Panc1 (cell line): ENCODE measurements at regions not wholly inside any gene's neighbourhood (a gene's known extent, or its start where the extent isn't known, plus 50 kb on each side); places are given as distances from the start of the nearest gene placed in this dataset.

Experiments
- ATAC-seq: fragments of 200-7000 bp; cut with Tn5 transposase; 2 replicates; pipeline ENCODE4 v1.9.1; 2020; ENCODE audit warnings: mild to moderate bottlenecking, moderate library complexity
- BruUV-seq: library from RNA; stranded (reverse); fragments of 400-500 nt; replicated peaks from 2 replicates; lab custom pipeline; 2021; lab: Mats Ljungman, UMichigan
- CTCF ChIA-PET: fragments of 300-600 bp; sonication (Branson Sonifier 250); formaldehyde crosslinking; loops from one replicate; lab custom pipeline; 2022; ENCODE audit warnings: antibody characterized with exemption; lab: Charles Lee
- POLR2A ChIA-PET: fragments of 300-600 bp; sonication (Branson Sonifier 250); formaldehyde crosslinking; loops from one replicate; lab custom pipeline; 2022; ENCODE audit warnings: antibody characterized with exemption; lab: Charles Lee
- DNase-seq: peaks from one replicate; pipeline ENCODE4 v3.0.0-alpha.2; 2010; ENCODE audit warnings: low read depth, low spot score
- H3K27ac ChIP-seq: 2 replicates; pipeline ENCODE4 v1.5.1; 2011; ENCODE audit warnings: mild to moderate bottlenecking, low read length, inconsistent platforms
- H3K27me3 ChIP-seq: fragments of 200-500 bp; sonication (Bioruptor generic); 2 replicates; pipeline ENCODE4 v1.6.0; 2014; ENCODE audit warnings: low read length, inconsistent platforms; ENCODE audit not compliant: control insufficient read depth, insufficient read depth
- H3K36me3 ChIP-seq: fragments of 200-500 bp; sonication (Bioruptor generic); 2 replicates; pipeline ENCODE4 v1.5.1; 2014; ENCODE audit warnings: inconsistent platforms, mild to moderate bottlenecking, low read length, moderate library complexity; ENCODE audit not compliant: control insufficient read depth, insufficient read depth
- H3K4me1 ChIP-seq: 2 replicates; pipeline ENCODE4 v1.5.1; 2011; ENCODE audit warnings: inconsistent platforms, mild to moderate bottlenecking, low read length, moderate library complexity; ENCODE audit not compliant: control insufficient read depth, insufficient read depth
- H3K4me3 ChIP-seq, 2 experiments: 2 replicates each; pipeline ENCODE4 v1.5.1; 2011 to 2012; ENCODE audit warnings: low read depth in 2 of 2, low read length in 2 of 2, mild to moderate bottlenecking in 2 of 2, inconsistent platforms in 1 of 2, moderate library complexity in 1 of 2
- H3K9me3 ChIP-seq: fragments of 200-500 bp; sonication (Bioruptor generic); 2 replicates; pipeline ENCODE4 v1.5.1; 2014; ENCODE audit warnings: low read depth, mild to moderate bottlenecking, inconsistent platforms, low read length, moderate library complexity; ENCODE audit not compliant: control insufficient read depth, insufficient read depth
- POLR2AphosphoS5 ChIP-seq: IDR thresholded peaks from 2 replicates; pipeline ENCODE4 v1.6.1; 2012; ENCODE audit warnings: mild to moderate bottlenecking, low read depth, low read length, moderate library complexity
- SIN3A ChIP-seq: IDR thresholded peaks from 2 replicates; pipeline ENCODE4 v1.6.1; 2012; ENCODE audit warnings: low read depth, mild to moderate bottlenecking, low read length, moderate library complexity, borderline replicate concordance; ENCODE audit not compliant: insufficient read depth
- TCF7L2 ChIP-seq: IDR thresholded peaks from 2 replicates; pipeline ENCODE4 v1.6.1; 2011; ENCODE audit warnings: mild to moderate bottlenecking, low read depth, low read length, inconsistent platforms
- in situ Hi-C: cut with HindIII; loops from 2 replicates; pipeline ENCODE4 v1.10.0; 2016; ENCODE audit warnings: low sequenced_read_pairs, low pct_unique_long_range_greater_than_20kb
- intact Hi-C: fragments of 100-400 bp; cut with micrococcal nuclease; formaldehyde crosslinking; loops from one replicate; pipeline ENCODE4 v1.10.0; 2022; ENCODE audit not compliant: unreplicated experiment
- TF ChIP-seq, protein P1 (sequence below), 2 experiments: IDR thresholded peaks; 2 replicates each; pipeline ENCODE4 v1.6.1; 2011 to 2012; ENCODE audit warnings: low read depth in 2 of 2, control low read depth in 1 of 2, low read length in 1 of 2, mild to moderate bottlenecking in 1 of 2, moderate library complexity in 1 of 2; ENCODE audit not compliant: insufficient read depth in 1 of 2
- TF ChIP-seq, protein P2 (sequence below): fragments of 450-650 bp; IDR thresholded peaks from 2 replicates; pipeline ENCODE4 v1.5.1; 2017; ENCODE audit warnings: mild to moderate bottlenecking

DNA sequence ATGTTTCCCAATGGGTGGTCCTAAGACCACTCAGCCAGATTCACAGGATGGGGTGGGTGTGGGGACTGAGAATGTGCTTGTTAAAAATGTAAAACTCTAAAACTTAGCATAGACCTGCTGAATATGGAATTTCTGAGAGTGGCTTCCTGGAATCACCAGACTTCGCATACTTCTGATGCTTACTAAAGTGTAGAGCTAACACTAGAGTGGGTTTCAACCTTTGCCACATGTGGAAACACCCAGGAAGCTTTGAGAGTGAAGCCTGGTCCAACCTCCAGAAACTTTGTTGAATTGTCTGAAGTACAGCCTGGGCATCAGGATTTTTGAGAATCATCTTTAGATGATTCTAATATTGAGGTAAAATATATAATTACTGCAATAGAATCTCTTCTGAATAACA, 167.8 kb upstream of the EDNRA start:
- ChIA-PET CTCF (no interaction called here), POLR2A (no interaction called here)
- intact Hi-C loops (no loop called here), in situ Hi-C loops (no loop called here)
- Histone ChIP-seq H3K4me3 (no peak overlapping the region), H3K27me3 (no peaks in the 10 kb centered on the region), H3K27ac (no peak overlapping the region), H3K36me3 (no peaks in the 10 kb centered on the region), H3K9me3 (no peaks in the 10 kb centered on the region), H3K4me1 (no peaks in the 10 kb centered on the region)
- DNase-seq = no peak
- no peak for TF ChIP-seq SIN3A
- TF ChIP-seq, protein P1, sequence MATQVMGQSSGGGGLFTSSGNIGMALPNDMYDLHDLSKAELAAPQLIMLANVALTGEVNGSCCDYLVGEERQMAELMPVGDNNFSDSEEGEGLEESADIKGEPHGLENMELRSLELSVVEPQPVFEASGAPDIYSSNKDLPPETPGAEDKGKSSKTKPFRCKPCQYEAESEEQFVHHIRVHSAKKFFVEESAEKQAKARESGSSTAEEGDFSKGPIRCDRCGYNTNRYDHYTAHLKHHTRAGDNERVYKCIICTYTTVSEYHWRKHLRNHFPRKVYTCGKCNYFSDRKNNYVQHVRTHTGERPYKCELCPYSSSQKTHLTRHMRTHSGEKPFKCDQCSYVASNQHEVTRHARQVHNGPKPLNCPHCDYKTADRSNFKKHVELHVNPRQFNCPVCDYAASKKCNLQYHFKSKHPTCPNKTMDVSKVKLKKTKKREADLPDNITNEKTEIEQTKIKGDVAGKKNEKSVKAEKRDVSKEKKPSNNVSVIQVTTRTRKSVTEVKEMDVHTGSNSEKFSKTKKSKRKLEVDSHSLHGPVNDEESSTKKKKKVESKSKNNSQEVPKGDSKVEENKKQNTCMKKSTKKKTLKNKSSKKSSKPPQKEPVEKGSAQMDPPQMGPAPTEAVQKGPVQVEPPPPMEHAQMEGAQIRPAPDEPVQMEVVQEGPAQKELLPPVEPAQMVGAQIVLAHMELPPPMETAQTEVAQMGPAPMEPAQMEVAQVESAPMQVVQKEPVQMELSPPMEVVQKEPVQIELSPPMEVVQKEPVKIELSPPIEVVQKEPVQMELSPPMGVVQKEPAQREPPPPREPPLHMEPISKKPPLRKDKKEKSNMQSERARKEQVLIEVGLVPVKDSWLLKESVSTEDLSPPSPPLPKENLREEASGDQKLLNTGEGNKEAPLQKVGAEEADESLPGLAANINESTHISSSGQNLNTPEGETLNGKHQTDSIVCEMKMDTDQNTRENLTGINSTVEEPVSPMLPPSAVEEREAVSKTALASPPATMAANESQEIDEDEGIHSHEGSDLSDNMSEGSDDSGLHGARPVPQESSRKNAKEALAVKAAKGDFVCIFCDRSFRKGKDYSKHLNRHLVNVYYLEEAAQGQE (IDR thresholded peaks at IDR 0.05; ENCODE audit: insufficient read depth in 1 of 2, low read depth in 2 of 2, low read length in 1 of 2) = no peak
- TF ChIP-seq TCF7L2 = no peak
- no peak for TF ChIP-seq POLR2AphosphoS5
- ATAC-seq = no peak
- BruUV-seq = no TSS peak

DNA sequence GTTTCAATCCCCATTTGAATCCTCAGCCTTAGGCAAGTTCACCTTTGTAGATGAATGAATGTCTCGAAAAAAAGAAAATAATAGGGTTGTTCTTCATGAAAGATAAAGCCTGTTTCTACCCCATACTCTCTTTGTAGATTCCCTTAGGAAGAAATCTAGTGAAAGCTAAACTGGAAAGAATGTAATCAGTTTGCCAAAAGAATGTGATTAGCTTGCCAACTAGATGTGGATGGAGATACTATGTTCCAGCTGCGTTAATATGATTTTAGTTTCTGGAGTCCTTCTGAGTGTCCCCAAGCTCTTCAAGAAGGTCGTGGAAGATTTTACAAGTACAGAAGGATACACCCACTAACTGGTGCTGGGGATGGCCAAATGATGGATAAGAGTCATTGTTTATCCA, 162.3 kb upstream of the EDNRA start:
- Histone ChIP-seq H3K27me3 (no peaks in the 10 kb centered on the region), H3K9me3 (no peaks in the 10 kb centered on the region), H3K36me3 (no peaks in the 10 kb centered on the region), H3K27ac (no peak overlapping the region), H3K4me1 (no peaks in the 10 kb centered on the region), H3K4me3 (no peak overlapping the region)
- in situ Hi-C loops = no loop called here
- no peak for DNase-seq
- TF ChIP-seq POLR2AphosphoS5 (no peak), TCF7L2 (no peak), SIN3A (no peak)
- TF ChIP-seq, protein P2, sequence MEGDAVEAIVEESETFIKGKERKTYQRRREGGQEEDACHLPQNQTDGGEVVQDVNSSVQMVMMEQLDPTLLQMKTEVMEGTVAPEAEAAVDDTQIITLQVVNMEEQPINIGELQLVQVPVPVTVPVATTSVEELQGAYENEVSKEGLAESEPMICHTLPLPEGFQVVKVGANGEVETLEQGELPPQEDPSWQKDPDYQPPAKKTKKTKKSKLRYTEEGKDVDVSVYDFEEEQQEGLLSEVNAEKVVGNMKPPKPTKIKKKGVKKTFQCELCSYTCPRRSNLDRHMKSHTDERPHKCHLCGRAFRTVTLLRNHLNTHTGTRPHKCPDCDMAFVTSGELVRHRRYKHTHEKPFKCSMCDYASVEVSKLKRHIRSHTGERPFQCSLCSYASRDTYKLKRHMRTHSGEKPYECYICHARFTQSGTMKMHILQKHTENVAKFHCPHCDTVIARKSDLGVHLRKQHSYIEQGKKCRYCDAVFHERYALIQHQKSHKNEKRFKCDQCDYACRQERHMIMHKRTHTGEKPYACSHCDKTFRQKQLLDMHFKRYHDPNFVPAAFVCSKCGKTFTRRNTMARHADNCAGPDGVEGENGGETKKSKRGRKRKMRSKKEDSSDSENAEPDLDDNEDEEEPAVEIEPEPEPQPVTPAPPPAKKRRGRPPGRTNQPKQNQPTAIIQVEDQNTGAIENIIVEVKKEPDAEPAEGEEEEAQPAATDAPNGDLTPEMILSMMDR = no peak
- TF ChIP-seq, protein P1 (IDR thresholded peaks at IDR 0.05; ENCODE audit: insufficient read depth in 1 of 2, low read depth in 2 of 2, low read length in 1 of 2) = no peak
- no TSS peak for BruUV-seq
- intact Hi-C loops = no loop called here
- ATAC-seq = no peak
- ChIA-PET CTCF (no interaction called here), POLR2A (no interaction called here)
